ENCODE measurements at regions not wholly inside any gene's neighbourhood (a gene's known extent, or its start where the extent isn't known, plus 50 kb on each side); places are given as distances from the start of the nearest gene placed in this dataset.
"Not testable (repeated sequence)": the region's sequence is repeated elsewhere in the genome, so short reads cannot be mapped to it uniquely, and the experiment has no call there.

DNA sequence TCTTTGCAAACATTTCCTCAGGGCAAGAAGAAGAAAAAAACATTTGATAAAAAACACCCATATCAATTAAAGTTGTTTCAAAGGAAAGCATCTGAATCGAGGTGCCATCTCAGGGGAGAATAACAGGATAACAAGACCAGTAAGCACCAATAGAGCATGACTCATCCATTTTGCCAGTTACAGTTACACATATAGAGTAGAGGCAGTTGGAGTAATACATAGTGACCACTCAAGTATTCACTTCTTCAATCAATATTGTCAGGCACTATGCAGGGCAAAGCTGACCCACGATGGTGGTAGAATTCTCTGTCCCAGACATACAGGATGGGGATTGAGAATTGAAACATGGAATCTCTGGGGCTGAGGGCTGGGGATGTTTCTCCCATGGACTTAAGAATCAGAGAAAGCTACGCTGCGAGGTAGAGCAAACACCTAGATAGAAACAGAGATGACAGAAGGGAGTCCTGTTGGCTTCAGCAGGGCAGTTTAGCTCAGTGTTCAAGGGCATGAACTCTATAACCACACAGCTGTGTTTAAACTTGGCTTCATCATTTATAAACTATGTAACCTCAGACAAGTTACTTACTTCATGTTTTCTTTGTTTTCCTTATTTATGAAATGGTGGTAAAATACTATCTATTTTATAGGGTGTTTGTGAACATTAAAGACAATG is 186.4 kb upstream of the NANOGP8 start:
- Histone ChIP-seq H3K4me3 (ENCODE audit: low read length in 2 of 2) (no peak overlapping the region), H3K36me3 (ENCODE audit: control insufficient read depth in 1 of 2, insufficient read depth in 2 of 2, low read length in 1 of 2) (no peaks in the 10 kb centered on the region), H3K27ac (ENCODE audit: low read depth in 1 of 2, low read length in 2 of 2) (no peak overlapping the region), H3K9me3 (ENCODE audit: control insufficient read depth, low read length) (no peaks in the 10 kb centered on the region), H3K4me1 (ENCODE audit: control insufficient read depth in 1 of 2, insufficient read depth in 2 of 2, low read length in 2 of 2) (no peaks in the 10 kb centered on the region), H3K27me3 (ENCODE audit: control insufficient read depth in 1 of 2, insufficient read depth in 2 of 2, low read length in 1 of 2) (no peaks in the 10 kb centered on the region)
- ATAC-seq (ENCODE audit: low FRiP score), result no peak
- WGBS, 2 donors, result 77 to 81% methylated on average over 4 of the region's 4 CpGs
- no peak for DNase-seq
- intact Hi-C loops (cut with DNase I), result no loop called here

DNA sequence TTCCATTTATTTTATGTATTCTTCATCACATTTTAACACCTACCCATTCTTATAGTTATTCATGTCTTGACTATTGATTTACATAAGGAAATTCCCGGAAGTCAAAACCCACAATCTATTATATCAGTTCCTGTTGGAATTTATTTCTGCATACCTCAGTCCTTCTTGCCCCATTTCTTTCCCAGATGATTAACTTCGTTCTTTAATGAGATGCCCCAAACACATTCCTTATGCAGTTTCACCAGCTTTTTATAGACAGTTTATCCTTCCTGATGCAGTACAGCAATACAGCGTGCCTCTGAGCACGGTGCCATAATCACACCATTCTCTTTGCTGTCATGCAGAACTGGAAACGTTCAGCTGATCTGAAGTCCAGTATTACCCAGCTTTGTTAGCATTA is 175.8 kb upstream of the NANOGP8 start:
- Histone ChIP-seq H3K4me3 (ENCODE audit: low read length in 2 of 2) (no peak overlapping the region), H3K4me1 (ENCODE audit: control insufficient read depth in 1 of 2, insufficient read depth in 2 of 2, low read length in 2 of 2) (no peaks in the 10 kb centered on the region), H3K9me3 (ENCODE audit: control insufficient read depth, low read length) (no peaks in the 10 kb centered on the region), H3K27me3 (ENCODE audit: control insufficient read depth in 1 of 2, insufficient read depth in 2 of 2, low read length in 1 of 2) (no peaks in the 10 kb centered on the region), H3K36me3 (ENCODE audit: control insufficient read depth in 1 of 2, insufficient read depth in 2 of 2, low read length in 1 of 2) (no peaks in the 10 kb centered on the region), H3K27ac (ENCODE audit: low read depth in 1 of 2, low read length in 2 of 2) (no peak overlapping the region)
- DNase-seq, result no peak
- ATAC-seq (ENCODE audit: low FRiP score), result no peak
- intact Hi-C loops (cut with DNase I), result no loop called here
- WGBS, 2 donors, result 49 to 50% methylated on average over 5 of the region's 5 CpGs

DNA sequence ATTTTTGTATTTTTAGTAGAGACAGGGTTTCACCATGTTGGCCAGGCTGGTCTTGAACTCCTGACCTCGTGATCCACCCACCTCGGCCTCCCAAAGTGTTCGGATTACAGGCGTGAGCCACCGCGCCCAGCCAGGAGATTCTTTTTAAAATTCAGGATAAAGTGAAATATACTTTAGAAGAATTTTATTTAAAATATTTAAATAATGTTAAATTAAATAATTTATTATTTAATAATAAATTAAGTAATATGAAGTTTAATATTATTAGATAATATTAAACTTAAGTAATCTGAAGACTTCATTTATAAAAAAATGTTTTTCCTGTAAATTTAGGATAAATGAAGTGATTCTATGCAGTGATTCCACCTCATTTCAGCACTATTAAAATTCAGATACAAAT is 175.2 kb upstream of the NANOGP8 start:
- 95 to 97% methylated on average over 6 of the region's 6 CpGs for WGBS, 2 donors
- not testable (repeated sequence) for DNase-seq

DNA sequence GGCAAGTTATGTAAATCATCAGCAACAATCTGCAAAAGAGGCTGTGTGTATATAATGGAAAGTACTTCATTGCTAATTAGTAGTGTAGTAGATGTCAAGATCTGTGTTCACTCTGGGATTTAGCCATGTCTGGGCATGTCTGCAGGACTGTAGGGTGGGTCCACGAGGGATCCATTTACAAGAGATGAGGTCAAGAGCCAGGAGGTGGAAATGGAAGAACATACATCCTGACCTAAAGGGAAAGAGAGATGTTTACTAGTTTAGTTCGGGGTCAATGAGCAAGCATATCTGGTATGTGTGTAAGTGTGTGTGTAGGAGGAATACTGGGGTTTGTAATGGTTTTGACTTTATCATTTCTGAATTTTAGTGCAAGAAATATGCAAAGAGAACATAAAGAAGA is 171.5 kb upstream of the NANOGP8 start:
- intact Hi-C loops (cut with DNase I), result no loop called here
- no peak for DNase-seq
- Histone ChIP-seq H3K27ac (ENCODE audit: low read depth in 1 of 2, low read length in 2 of 2) (no peak overlapping the region), H3K4me1 (ENCODE audit: control insufficient read depth in 1 of 2, insufficient read depth in 2 of 2, low read length in 2 of 2) (no peaks in the 10 kb centered on the region), H3K27me3 (ENCODE audit: control insufficient read depth in 1 of 2, insufficient read depth in 2 of 2, low read length in 1 of 2) (no peaks in the 10 kb centered on the region), H3K9me3 (ENCODE audit: control insufficient read depth, low read length) (no peaks in the 10 kb centered on the region), H3K4me3 (ENCODE audit: low read length in 2 of 2) (no peak overlapping the region), H3K36me3 (ENCODE audit: control insufficient read depth in 1 of 2, insufficient read depth in 2 of 2, low read length in 1 of 2) (no peaks in the 10 kb centered on the region)
- no peak for ATAC-seq (ENCODE audit: low FRiP score)
- 53 to 63% methylated on average over 2 of the region's 2 CpGs for WGBS, 2 donors

More for the DNA sequence above, 175.2 kb upstream of the NANOGP8 start:
- H3K36me3 ChIP-seq (ENCODE audit: control insufficient read depth in 1 of 2, insufficient read depth in 2 of 2, low read length in 1 of 2); H3K9me3 ChIP-seq (ENCODE audit: control insufficient read depth, low read length); H3K4me3 ChIP-seq (ENCODE audit: low read length in 2 of 2); H3K4me1 ChIP-seq (ENCODE audit: control insufficient read depth in 1 of 2, insufficient read depth in 2 of 2, low read length in 2 of 2); H3K27me3 ChIP-seq (ENCODE audit: control insufficient read depth in 1 of 2, insufficient read depth in 2 of 2, low read length in 1 of 2); H3K27ac ChIP-seq (ENCODE audit: low read depth in 1 of 2, low read length in 2 of 2); ATAC-seq (ENCODE audit: low FRiP score); intact Hi-C loops (cut with DNase I): not testable (repeated sequence)

DNA sequence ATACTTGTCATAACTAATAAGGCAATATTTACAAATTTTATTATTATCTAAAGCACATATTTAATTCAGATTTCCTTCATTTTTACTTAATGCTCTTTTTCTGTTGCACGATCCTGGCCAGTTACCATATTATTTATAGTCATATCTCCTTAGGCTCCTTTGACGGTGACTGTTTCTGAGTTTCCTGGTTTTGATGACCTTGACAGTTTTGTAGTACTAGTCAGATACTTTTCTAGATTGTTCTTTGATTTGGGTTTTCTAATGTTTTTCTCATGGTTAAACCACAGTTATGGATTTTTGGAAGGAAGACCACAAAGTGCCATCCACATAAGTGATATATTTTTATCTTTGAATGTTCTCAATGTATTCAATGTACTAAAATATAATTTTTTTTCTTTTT is 171.0 kb upstream of the NANOGP8 start:
- Histone ChIP-seq H3K27me3 (ENCODE audit: control insufficient read depth in 1 of 2, insufficient read depth in 2 of 2, low read length in 1 of 2) (no peaks in the 10 kb centered on the region), H3K27ac (ENCODE audit: low read depth in 1 of 2, low read length in 2 of 2) (no peak overlapping the region), H3K36me3 (ENCODE audit: control insufficient read depth in 1 of 2, insufficient read depth in 2 of 2, low read length in 1 of 2) (no peaks in the 10 kb centered on the region), H3K4me3 (ENCODE audit: low read length in 2 of 2) (no peak overlapping the region), H3K4me1 (ENCODE audit: control insufficient read depth in 1 of 2, insufficient read depth in 2 of 2, low read length in 2 of 2) (no peaks in the 10 kb centered on the region), H3K9me3 (ENCODE audit: control insufficient read depth, low read length) (no peaks in the 10 kb centered on the region)
- WGBS, 2 donors, result 37 to 38% methylated on average over 2 of the region's 2 CpGs
- DNase-seq (no peak), ATAC-seq (ENCODE audit: low FRiP score) (no peak)
- intact Hi-C loops (cut with DNase I), result no loop called here

DNA sequence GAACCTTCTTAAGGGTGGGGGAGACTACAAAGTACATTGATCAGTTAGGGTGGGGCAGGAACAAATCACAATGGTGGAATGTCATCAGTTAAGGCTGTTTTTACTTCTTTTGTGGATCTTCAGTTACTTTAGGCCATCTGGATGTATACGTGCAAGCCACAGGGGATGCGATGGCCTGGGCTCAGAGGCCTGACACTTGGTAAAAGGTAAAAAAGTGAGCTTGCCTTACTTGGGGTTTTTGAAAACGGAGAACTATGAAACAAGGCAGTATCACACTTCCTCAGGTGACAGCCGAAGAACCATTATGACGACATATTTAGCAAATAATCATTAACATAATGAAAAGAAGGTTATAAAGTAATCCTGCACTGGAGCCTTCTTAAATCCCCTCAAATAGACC is 169.8 kb upstream of the NANOGP8 start:
- DNase-seq; H3K4me1 ChIP-seq (ENCODE audit: control insufficient read depth in 1 of 2, insufficient read depth in 2 of 2, low read length in 2 of 2); H3K27ac ChIP-seq (ENCODE audit: low read depth in 1 of 2, low read length in 2 of 2); H3K9me3 ChIP-seq (ENCODE audit: control insufficient read depth, low read length); H3K27me3 ChIP-seq (ENCODE audit: control insufficient read depth in 1 of 2, insufficient read depth in 2 of 2, low read length in 1 of 2); H3K4me3 ChIP-seq (ENCODE audit: low read length in 2 of 2); H3K36me3 ChIP-seq (ENCODE audit: control insufficient read depth in 1 of 2, insufficient read depth in 2 of 2, low read length in 1 of 2); ATAC-seq (ENCODE audit: low FRiP score); intact Hi-C loops (cut with DNase I): not testable (repeated sequence)
- 92 to 94% methylated on average over 5 of the region's 5 CpGs for WGBS, 2 donors

DNA sequence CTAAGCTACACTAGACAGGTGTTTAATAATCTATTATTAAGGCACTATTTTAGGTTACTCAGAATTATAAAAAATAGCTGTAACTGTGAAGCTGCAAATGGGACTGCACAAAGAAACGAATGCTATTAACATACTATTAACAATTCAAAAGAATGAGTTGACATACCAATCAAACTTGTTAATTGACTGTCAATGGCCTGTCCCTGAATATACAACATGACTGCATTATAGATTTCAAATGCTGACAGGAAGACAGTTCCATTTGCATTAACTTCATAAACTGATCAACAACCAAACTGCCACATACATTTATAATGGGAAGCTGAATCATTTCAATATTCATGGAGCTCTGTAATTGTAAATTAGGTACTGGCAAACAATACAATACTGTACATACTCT is 169.0 kb upstream of the NANOGP8 start:
- 52 to 60% methylated on average over 1 of the region's 1 CpG for WGBS, 2 donors

DNA sequence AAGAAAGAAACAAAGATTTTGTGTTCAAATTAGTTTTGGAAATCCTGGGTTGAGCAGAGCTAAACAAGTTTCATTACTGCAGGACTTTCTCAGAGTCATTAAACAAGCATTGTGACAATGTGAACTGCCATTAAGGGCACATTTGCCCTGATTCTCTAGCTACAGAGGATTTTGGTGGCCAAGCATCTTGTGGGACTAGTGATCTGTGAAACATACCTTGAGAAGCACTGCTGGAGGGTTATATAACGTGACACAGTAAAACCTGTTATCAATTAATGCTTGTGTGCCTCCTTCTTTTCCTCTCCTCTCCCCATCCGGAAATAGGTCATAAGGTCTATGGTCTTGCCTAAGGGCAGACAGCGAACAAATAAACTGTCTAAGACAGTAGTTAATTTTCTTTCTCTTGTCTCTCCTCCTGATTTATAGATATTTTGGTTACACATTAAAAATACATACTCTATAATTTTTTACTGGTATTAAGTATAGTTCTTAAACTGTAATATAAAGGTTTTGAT is 167.3 kb upstream of the NANOGP8 start:
- Histone ChIP-seq H3K27ac (ENCODE audit: low read depth in 1 of 2, low read length in 2 of 2) (no peak overlapping the region), H3K4me3 (ENCODE audit: low read length in 2 of 2) (no peak overlapping the region), H3K27me3 (ENCODE audit: control insufficient read depth in 1 of 2, insufficient read depth in 2 of 2, low read length in 1 of 2) (no peaks in the 10 kb centered on the region), H3K4me1 (ENCODE audit: control insufficient read depth in 1 of 2, insufficient read depth in 2 of 2, low read length in 2 of 2) (no peaks in the 10 kb centered on the region), H3K36me3 (ENCODE audit: control insufficient read depth in 1 of 2, insufficient read depth in 2 of 2, low read length in 1 of 2) (no peaks in the 10 kb centered on the region), H3K9me3 (ENCODE audit: control insufficient read depth, low read length) (no peaks in the 10 kb centered on the region)
- no peak for DNase-seq
- intact Hi-C loops (cut with DNase I), result no loop called here
- 92% methylated on average over 3 of the region's 3 CpGs for WGBS, 2 donors
- no peak for ATAC-seq (ENCODE audit: low FRiP score)

More for the DNA sequence above, 169.0 kb upstream of the NANOGP8 start:
- DNase-seq (no peak), ATAC-seq (ENCODE audit: low FRiP score) (no peak)
- Histone ChIP-seq H3K4me3 (ENCODE audit: low read length in 2 of 2) (no peak overlapping the region), H3K36me3 (ENCODE audit: control insufficient read depth in 1 of 2, insufficient read depth in 2 of 2, low read length in 1 of 2) (no peaks in the 10 kb centered on the region), H3K27me3 (ENCODE audit: control insufficient read depth in 1 of 2, insufficient read depth in 2 of 2, low read length in 1 of 2) (no peaks in the 10 kb centered on the region), H3K27ac (ENCODE audit: low read depth in 1 of 2, low read length in 2 of 2) (no peak overlapping the region), H3K4me1 (ENCODE audit: control insufficient read depth in 1 of 2, insufficient read depth in 2 of 2, low read length in 2 of 2) (no peaks in the 10 kb centered on the region), H3K9me3 (ENCODE audit: control insufficient read depth, low read length) (no peaks in the 10 kb centered on the region)
- intact Hi-C loops (cut with DNase I), result no loop called here

DNA sequence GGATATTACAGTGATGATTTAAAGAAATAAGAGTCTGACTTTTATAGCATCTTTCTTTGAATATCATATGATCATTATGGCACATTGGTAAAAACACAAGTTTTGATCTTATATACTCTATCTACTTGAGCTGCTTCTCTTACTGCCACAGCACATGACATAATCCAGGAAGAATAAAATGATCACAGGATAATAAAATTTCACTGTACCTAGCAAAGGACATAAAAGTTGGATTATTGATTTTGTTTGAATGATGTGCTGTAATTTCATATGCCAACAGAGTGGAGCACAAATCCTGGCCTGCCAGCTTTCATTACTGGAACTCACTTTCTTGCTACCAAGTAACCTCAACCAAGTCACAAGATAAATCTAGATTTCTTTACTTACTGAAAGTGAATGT is 162.1 kb upstream of the NANOGP8 start:
- Histone ChIP-seq H3K9me3 (ENCODE audit: control insufficient read depth, low read length) (no peaks in the 10 kb centered on the region), H3K27ac (ENCODE audit: low read depth in 1 of 2, low read length in 2 of 2) (no peak overlapping the region), H3K4me1 (ENCODE audit: control insufficient read depth in 1 of 2, insufficient read depth in 2 of 2, low read length in 2 of 2) (no peaks in the 10 kb centered on the region), H3K36me3 (ENCODE audit: control insufficient read depth in 1 of 2, insufficient read depth in 2 of 2, low read length in 1 of 2) (no peaks in the 10 kb centered on the region), H3K27me3 (ENCODE audit: control insufficient read depth in 1 of 2, insufficient read depth in 2 of 2, low read length in 1 of 2) (no peaks in the 10 kb centered on the region), H3K4me3 (ENCODE audit: low read length in 2 of 2) (no peak overlapping the region)
- intact Hi-C loops (cut with DNase I), result no loop called here
- DNase-seq (no peak), ATAC-seq (ENCODE audit: low FRiP score) (no peak)
